Pancreas (tissue), 10 donors: ENCODE measurements at regions not wholly inside any gene's neighbourhood (a gene's known extent, or its start where the extent isn't known, plus 50 kb on each side); places are given as distances from the start of the nearest gene placed in this dataset.

Experiments
- ATAC-seq, 4 donors: fragments of 200-7000 bp; cut with Tn5 transposase; one replicate each; pipeline versions ENCODE4 v1.8.0 to v1.9.1; 2020; ENCODE audit warnings: mild to moderate bottlenecking in 4 of 4, moderate library complexity in 4 of 4
- DNase-seq, 6 donors: peaks; one replicate each; pipeline ENCODE4 v3.0.0-alpha.2; 2020
- FAIRE-seq: peaks from 2 replicates; lab custom pipeline; 2012; peaks lifted over from hg19 to GRCh38; lab: Jason Lieb, UNC
- H3K27ac ChIP-seq, 4 donors: fragments of 200-600 bp; sonication (generic); 1 replicate in 3 of 4; 2 replicates in 1 of 4; pipeline versions ENCODE4 v1.5.0 to v1.8.0; 2020
- H3K27me3 ChIP-seq, 4 donors: fragments of 200-600 bp; one replicate each; pipeline ENCODE4 v1.8.0; 2021
- H3K36me3 ChIP-seq, 3 donors: fragments of 200-600 bp; sonication (generic) in 1 of 3; one replicate each; pipeline versions ENCODE4 v1.5.0 to v1.8.0; 2020 to 2021
- H3K4me1 ChIP-seq, 3 donors: fragments of 200-600 bp; one replicate each; pipeline ENCODE4 v1.8.0; 2021
- H3K4me3 ChIP-seq, 4 donors: fragments of 200-600 bp; sonication (generic) in 2 of 4; one replicate each; pipeline versions ENCODE4 v1.5.0 to v1.8.0; 2020 to 2021
- H3K9me3 ChIP-seq, 4 donors: fragments of 200-600 bp; one replicate each; pipeline ENCODE4 v1.8.0; 2021
- CTCF ChIP-seq, 4 donors: fragments of 200-600 bp; sonication (generic) in 3 of 4; IDR thresholded peaks; one replicate each; pipeline versions ENCODE4 v1.5.0 to v1.8.0; 2021; ENCODE audit warnings: antibody characterized with exemption in 4 of 4
- WGBS, 2 donors: extraction: QIAGEN DNeasy Blood & Tissue Kit; methylation state at CpG; one replicate each; pipeline ENCODE4 v1.1.7; 2013; 5-methylcytosine and 5-hydroxymethylcytosine counted together
- intact Hi-C, 3 donors: fragments of 100-400 bp; cut with DNase I; formaldehyde crosslinking; loops; one replicate each; pipeline versions ENCODE4 v1.11.1 to v1.14.2; 2022
- donor health status: healthy with polysubstance abuse.
- donor health status: DM: no; HTN: no; CAD: no; lungs with moderate emphysema.
- donor health status: DM: no; HTN: no; CAD: no.
- donor health status: control.
- donor health status: control.
- donor health status: Bipolar disorder and iron deficiency.
- donor health status: DM: yes; HTN: yes; CAD: no.
- donor health status: DM: no; HTN: no; CAD: no.
- donor health status: DM: no; HTN: no; CAD: no.
- donor health status: DM: yes; HTN: yes; CAD: no.

GRCh38 chr13:112240076-112240475 is 136.1 kb upstream of the SPACA7 start:
- no peak for ATAC-seq
- intact Hi-C loops, result no loop called here
- Histone ChIP-seq H3K27ac (no peak overlapping the region), H3K4me3 (no peak overlapping the region), H3K36me3 (no peaks in the 10 kb centered on the region), H3K4me1 (no peaks in the 10 kb centered on the region), H3K27me3 (no peaks in the 10 kb centered on the region), H3K9me3 (no peaks in the 10 kb centered on the region)
- no peak for FAIRE-seq
- WGBS, 2 donors, result 54% methylated on average over 6 of the region's 6 CpGs
- DNase-seq, result no peak
- no peak for TF ChIP-seq CTCF (IDR thresholded peaks at IDR 0.05)

GRCh38 chr13:112241288-112241687 is 134.9 kb upstream of the SPACA7 start:
- TF ChIP-seq CTCF (IDR thresholded peaks at IDR 0.05), result no peak
- H3K9me3 ChIP-seq, result no peaks in the 10 kb centered on the region
- H3K27ac ChIP-seq, result no peak overlapping the region
- 49 to 54% methylated on average over 20 of the region's 20 CpGs for WGBS, 2 donors
- no peaks in the 10 kb centered on the region for H3K27me3 ChIP-seq
- ATAC-seq (no peak), DNase-seq (no peak), FAIRE-seq (no peak)
- intact Hi-C loops, result no loop called here
- no peak overlapping the region for H3K4me3 ChIP-seq
- H3K36me3 ChIP-seq, result no peaks in the 10 kb centered on the region
- H3K4me1 ChIP-seq, result no peaks in the 10 kb centered on the region

- Histone ChIP-seq H3K9me3 (no peaks in the 10 kb centered on the region), H3K36me3 (no peaks in the 10 kb centered on the region), H3K27me3 (no peaks in the 10 kb centered on the region), H3K4me3 (no peak overlapping the region), H3K27ac (no peak overlapping the region), H3K4me1 (no peaks in the 10 kb centered on the region)
- DNase-seq (no peak), FAIRE-seq (no peak), ATAC-seq (no peak)
- intact Hi-C loops, result no loop called here
- WGBS, 2 donors, result 36 to 60% methylated on average over 7 of the region's 7 CpGs
- no peak for TF ChIP-seq CTCF (IDR thresholded peaks at IDR 0.05)
These were observed 133.4 kb upstream of the SPACA7 start for GRCh38 chr13:112242777-112243176.

DNA sequence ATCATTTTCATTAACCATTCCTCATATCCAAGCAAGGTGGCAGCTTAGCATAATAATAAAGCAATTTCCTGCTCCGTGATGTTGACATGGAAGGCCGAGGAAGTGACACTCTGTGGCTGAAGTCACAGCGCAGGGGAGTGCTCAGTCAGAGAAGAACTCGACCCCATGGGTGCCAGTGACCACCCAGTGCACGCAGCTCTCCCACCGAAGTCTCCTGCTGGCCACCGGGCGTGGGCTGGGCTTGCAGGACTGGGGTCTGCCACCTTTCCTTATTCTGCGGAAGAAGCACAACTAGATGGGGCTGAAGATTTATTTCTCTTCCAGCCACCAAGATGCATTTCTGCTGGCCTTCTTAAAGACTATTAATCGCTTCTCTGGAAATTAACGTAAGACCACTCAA is 132.1 kb upstream of the SPACA7 start:
- no peaks in the 10 kb centered on the region for H3K27me3 ChIP-seq
- H3K27ac ChIP-seq, result no peak overlapping the region
- no peaks in the 10 kb centered on the region for H3K9me3 ChIP-seq
- intact Hi-C loops, result no loop called here
- no peaks in the 10 kb centered on the region for H3K36me3 ChIP-seq
- no peak for DNase-seq
- whole genome bisulfite sequencing, 2 donors, result 61 to 67% methylated on average over 11 of the region's 11 CpGs
- no peaks in the 10 kb centered on the region for H3K4me1 ChIP-seq
- no peak for ATAC-seq
- H3K4me3 ChIP-seq, result no peak overlapping the region
- no peak for TF ChIP-seq CTCF (IDR thresholded peaks at IDR 0.05)
- FAIRE-seq, result no peak

GRCh38 chr13:112244495-112245177 is 131.5 kb upstream of the SPACA7 start:
- DNase-seq (no peak), FAIRE-seq (no peak), ATAC-seq (no peak)
- Histone ChIP-seq H3K4me3 (no peak overlapping the region), H3K36me3 (no peaks in the 10 kb centered on the region), H3K27ac (no peak overlapping the region), H3K4me1 (no peaks in the 10 kb centered on the region), H3K27me3 (no peaks in the 10 kb centered on the region), H3K9me3 (no peaks in the 10 kb centered on the region)
- WGBS, 2 donors, result 64 to 74% methylated on average over 16 of the region's 16 CpGs
- TF ChIP-seq CTCF (IDR thresholded peaks at IDR 0.05), result no peak
- intact Hi-C loops, result no loop called here
